NB4 (cell line): ENCODE measurements at regions not wholly inside any gene's neighbourhood (a gene's known extent, or its start where the extent isn't known, plus 50 kb on each side); places are given as distances from the start of the nearest gene placed in this dataset.

Source experiments
- CTCF ChIP-seq: IDR thresholded peaks from one replicate; pipeline ENCODE4 v1.5.1; 2012; ENCODE audit warnings: low read depth, low read length
- MAX ChIP-seq: IDR thresholded peaks from 2 replicates; pipeline ENCODE4 v1.6.1; 2011; ENCODE audit warnings: low read depth, low read length
- POLR2A ChIP-seq: IDR thresholded peaks from 2 replicates; pipeline ENCODE4 v1.6.1; 2011; ENCODE audit warnings: mild to moderate bottlenecking; ENCODE audit not compliant: insufficient read length; ENCODE audit errors: extremely low read depth

GRCh38 chr15:53247041-53247708 lies 457.0 kb upstream of the ONECUT1 start:
- TF ChIP-seq MAX (no peak), CTCF (no peak), POLR2A (no peak)
